Psoas muscle (tissue), 7 donors: ENCODE measurements at regions not wholly inside any gene's neighbourhood (a gene's known extent, or its start where the extent isn't known, plus 50 kb on each side); places are given as distances from the start of the nearest gene placed in this dataset.

ENCODE experiments used
- ATAC-seq, 4 donors: fragments of 200-7000 bp; cut with Tn5 transposase; one replicate each; pipeline ENCODE4 v1.9.1; 2020; ENCODE audit warnings: moderate library complexity in 3 of 4, mild to moderate bottlenecking in 2 of 4
- DNase-seq, 2 donors: peaks; one replicate each; pipeline ENCODE4 v3.0.0-alpha.2; 2020
- H3K27ac ChIP-seq: fragments of 200-600 bp; one replicate; pipeline ENCODE4 v1.8.0; 2022
- H3K27me3 ChIP-seq, 3 donors: fragments of 200-600 bp in 1 of 3; one replicate each; pipeline versions ENCODE4 v1.6.1 to v1.8.0; 2013 to 2022; ENCODE audit warnings: low read length in 2 of 3, mild to moderate bottlenecking in 2 of 3, moderate library complexity in 1 of 3; ENCODE audit not compliant: insufficient read depth in 3 of 3
- H3K36me3 ChIP-seq, 2 donors: fragments of 200-600 bp in 1 of 2; one replicate each; pipeline versions ENCODE4 v1.6.1 to v1.8.0; 2013 to 2022; ENCODE audit warnings: low read depth in 1 of 2, mild to moderate bottlenecking in 1 of 2, moderate library complexity in 1 of 2; ENCODE audit not compliant: insufficient read depth in 1 of 2
- H3K4me1 ChIP-seq: fragments of 200-600 bp; one replicate; pipeline ENCODE4 v1.8.0; 2022
- H3K4me3 ChIP-seq: fragments of 200-600 bp; one replicate; pipeline ENCODE4 v1.8.0; 2022; ENCODE audit warnings: mild to moderate bottlenecking
- H3K9me3 ChIP-seq: fragments of 200-600 bp; one replicate; pipeline ENCODE4 v1.8.0; 2022
- CTCF ChIP-seq: fragments of 200-600 bp; IDR thresholded peaks from one replicate; pipeline ENCODE4 v1.8.0; 2022; ENCODE audit warnings: antibody characterized with exemption
- WGBS, 3 donors: extraction: QIAGEN DNeasy Blood & Tissue Kit; methylation state at CpG; one replicate each; pipeline versions ENCODE4 v1.1.6 to v1.1.7; 2013; 5-methylcytosine and 5-hydroxymethylcytosine counted together
- intact Hi-C, 2 donors: fragments of 100-400 bp; cut with DNase I; formaldehyde crosslinking; loops; one replicate each; pipeline versions ENCODE4 v1.11.0 to v1.14.2; 2022
- donor health status: healthy with polysubstance abuse.
- donor health status: DM: no; HTN: no; CAD: no; lungs with moderate emphysema.
- donor health status: Bipolar disorder and iron deficiency.
- donor health status: healthy.
- donor health status: DM: yes; HTN: yes; CAD: no.
- donor health status: DM: no; HTN: no; CAD: no.
- donor health status: DM: yes; HTN: yes; CAD: no.

- H3K9me3 ChIP-seq, result no peaks in the 10 kb centered on the region
- no peak overlapping the region for H3K27ac ChIP-seq
- H3K27me3 ChIP-seq, result no peaks in the 10 kb centered on the region
- 21 to 25% (median 23%) methylated on average over 5 of the region's 5 CpGs for WGBS, 3 donors
- no peak overlapping the region for H3K4me3 ChIP-seq
- TF ChIP-seq CTCF, result no peak
- no peak for DNase-seq
- no peak for ATAC-seq
- intact Hi-C loops, result no loop called here
- H3K36me3 ChIP-seq, result no peaks in the 10 kb centered on the region
- H3K4me1 ChIP-seq, result no peaks in the 10 kb centered on the region
These were observed 289.4 kb upstream of the SP8 start for GRCh38 chr7:21076054-21076453.

GRCh38 chr7:21076574-21076973 lies 289.9 kb upstream of the SP8 start:
- Histone ChIP-seq H3K9me3 (no peaks in the 10 kb centered on the region), H3K4me1 (no peaks in the 10 kb centered on the region), H3K4me3 (no peak overlapping the region), H3K36me3 (no peaks in the 10 kb centered on the region), H3K27ac (no peak overlapping the region), H3K27me3 (no peaks in the 10 kb centered on the region)
- 54 to 69% (median 56%) methylated on average over 5 of the region's 5 CpGs for WGBS, 3 donors
- TF ChIP-seq CTCF, result no peak
- intact Hi-C loops, result no loop called here
- no peak for DNase-seq
- ATAC-seq, result no peak

- no peak for ATAC-seq
- DNase-seq, result no peak
- Histone ChIP-seq H3K36me3 (no peaks in the 10 kb centered on the region), H3K9me3 (no peaks in the 10 kb centered on the region), H3K27ac (no peak overlapping the region), H3K27me3 (no peaks in the 10 kb centered on the region), H3K4me1 (no peaks in the 10 kb centered on the region), H3K4me3 (no peak overlapping the region)
- TF ChIP-seq CTCF, result no peak
- WGBS, 3 donors, result 59 to 60% (median 60%) methylated on average over 5 of the region's 5 CpGs
- intact Hi-C loops, result no loop called here
These were observed 290.9 kb upstream of the SP8 start for GRCh38 chr7:21077602-21078001.

- Histone ChIP-seq H3K36me3 (no peaks in the 10 kb centered on the region), H3K4me3 (no peak overlapping the region), H3K4me1 (no peaks in the 10 kb centered on the region), H3K9me3 (no peaks in the 10 kb centered on the region), H3K27ac (no peak overlapping the region), H3K27me3 (peaks cover 0 to 1% (median 0%) of the 10 kb centered on the region in 3 donors)
- no peak for TF ChIP-seq CTCF
- DNase-seq, result no peak
- no peak for ATAC-seq
- WGBS, 3 donors, result 58 to 67% (median 66%) methylated on average over 7 of the region's 7 CpGs
- intact Hi-C loops, result no loop called here
These were observed 297.6 kb upstream of the SP8 start for GRCh38 chr7:21084286-21084685.

- H3K4me1 ChIP-seq, result no peaks in the 10 kb centered on the region
- DNase-seq (no peak), ATAC-seq (no peak)
- intact Hi-C loops, result no loop called here
- no peak overlapping the region for H3K4me3 ChIP-seq
- TF ChIP-seq CTCF, result no peak
- no peak overlapping the region for H3K27ac ChIP-seq
- H3K9me3 ChIP-seq, result no peaks in the 10 kb centered on the region
- H3K36me3 ChIP-seq, result no peaks in the 10 kb centered on the region
- H3K27me3 ChIP-seq, result peaks cover 0 to 1% (median 0%) of the 10 kb centered on the region in 3 donors
These were observed 300.0 kb upstream of the SP8 start for GRCh38 chr7:21086688-21087087.
